GM21529 (cell line): ENCODE measurements at regions not wholly inside any gene's neighbourhood (a gene's known extent, or its start where the extent isn't known, plus 50 kb on each side); places are given as distances from the start of the nearest gene placed in this dataset.

Experiments used
- ATAC-seq: cut with Tn5 transposase; IDR thresholded peaks from one replicate; pipeline ENCODE4 v1.9.1; 2021; ENCODE audit not compliant: unreplicated experiment

GRCh38 chr18:51637881-51638280 lies 440.4 kb upstream of the MEX3C start:
- no peak for ATAC-seq

GRCh38 chr18:51639541-51639940 lies 442.1 kb upstream of the MEX3C start:
- no peak for ATAC-seq

- ATAC-seq = no peak
Measured at GRCh38 chr18:51643483-51643882, 446.0 kb upstream of the MEX3C start.

GRCh38 chr18:51645607-51646006 lies 448.1 kb upstream of the MEX3C start:
- no peak for ATAC-seq

- ATAC-seq = no peak
Measured at GRCh38 chr18:51647346-51647745, 449.9 kb upstream of the MEX3C start.

- ATAC-seq = no peak
Measured at GRCh38 chr18:51647942-51648341, 450.5 kb upstream of the MEX3C start.

GRCh38 chr18:51649796-51650195 lies 452.3 kb upstream of the MEX3C start:
- ATAC-seq = no peak

GRCh38 chr18:51651761-51652160 lies 454.3 kb upstream of the MEX3C start:
- ATAC-seq = no peak

- no peak for ATAC-seq
Measured at GRCh38 chr18:51653507-51654213, 456.2 kb upstream of the MEX3C start.

GRCh38 chr18:51654488-51655326 lies 457.2 kb upstream of the MEX3C start:
- peak; percentile 79 for ATAC-seq

GRCh38 chr18:51655327-51655698 lies 457.8 kb upstream of the MEX3C start:
- ATAC-seq = peak; percentile 88

GRCh38 chr18:51656249-51656648 lies 458.8 kb upstream of the MEX3C start:
- no peak for ATAC-seq

GRCh38 chr18:51658436-51658835 lies 461.0 kb upstream of the MEX3C start:
- ATAC-seq = no peak

- no peak for ATAC-seq
Measured at GRCh38 chr18:51659781-51660180, 462.3 kb upstream of the MEX3C start.

- no peak for ATAC-seq
Measured at GRCh38 chr18:51660188-51660715, 462.8 kb upstream of the MEX3C start.

- no peak for ATAC-seq
Measured at GRCh38 chr18:51664236-51664635, 466.8 kb upstream of the MEX3C start.

- ATAC-seq = no peak
Measured at GRCh38 chr18:51666763-51667191, 469.3 kb upstream of the MEX3C start.

- peak; percentile 77 for ATAC-seq
Measured at GRCh38 chr18:51668101-51668500, 470.6 kb upstream of the MEX3C start.

- no peak for ATAC-seq
Measured at GRCh38 chr18:51668607-51669006, 471.1 kb upstream of the MEX3C start.

- no peak for ATAC-seq
Measured at GRCh38 chr18:51686590-51686989, 489.1 kb upstream of the MEX3C start.

- no peak for ATAC-seq
Measured at GRCh38 chr18:51687845-51688585, 490.5 kb upstream of the MEX3C start.
